A549 (cell line): ENCODE measurements at regions not wholly inside any gene's neighbourhood (a gene's known extent, or its start where the extent isn't known, plus 50 kb on each side); places are given as distances from the start of the nearest gene placed in this dataset.

Experiments
- ATAC-seq, 2 experiments: fragments of 200-7000 bp in 1 of 2; fragments of >200 bp in 1 of 2; cut with Nextera tagmentation in 1 of 2; cut with Tn5 transposase in 1 of 2; 3 replicates each; pipeline versions ENCODE4 v1.8.0 to v1.9.1; 2018 to 2020; ENCODE audit warnings: mild to moderate bottlenecking in 1 of 2, moderate library complexity in 1 of 2
- CTCF ChIA-PET: fragments of 300-600 bp; sonication (Branson Sonifier 250); formaldehyde crosslinking; extraction: SDS; loops from one replicate; lab custom pipeline; 2021; ENCODE audit warnings: antibody characterized with exemption, inconsistent platforms; lab: Yijun Ruan, JAX
- POLR2A ChIA-PET: fragments of 350-600 bp; formaldehyde crosslinking; extraction: SDS; loops from one replicate; lab custom pipeline; 2021; ENCODE audit warnings: antibody characterized with exemption, inconsistent platforms; lab: Yijun Ruan, JAX
- DNase-seq, 2 experiments: peaks; one replicate each; pipeline versions ENCODE4 v3.0.0 to v3.0.0-alpha.2; 2011 to 2016; ENCODE audit warnings: low read depth in 1 of 2, low spot score in 1 of 2
- FAIRE-seq: peaks from 2 replicates; lab custom pipeline; 2011; peaks lifted over from hg19 to GRCh38; lab: Jason Lieb, UNC
- H3K27ac ChIP-seq, 2 experiments: fragments of >200 bp; sonication (Bioruptor Twin); formaldehyde crosslinking; 3 replicates each; pipeline ENCODE4 v1.5.1; 2016 to 2017
- H3K4me1 ChIP-seq: fragments of >200 bp; sonication (Bioruptor Twin); formaldehyde crosslinking; 3 replicates; pipeline ENCODE4 v1.6.1; 2016
- H3K4me2 ChIP-seq: fragments of >200 bp; sonication (Bioruptor Twin); formaldehyde crosslinking; 3 replicates; pipeline ENCODE4 v1.6.1; 2016
- H3K4me3 ChIP-seq: fragments of >200 bp; sonication (Bioruptor Twin); formaldehyde crosslinking; 3 replicates; pipeline ENCODE4 v1.5.1; 2016
- H3K9me3 ChIP-seq: fragments of >200 bp; sonication (Bioruptor Twin); formaldehyde crosslinking; 3 replicates; pipeline ENCODE4 v1.6.1; 2016
- BCL3 ChIP-seq: fragments of >200 bp; sonication (Bioruptor Twin); formaldehyde crosslinking; IDR thresholded peaks from 3 replicates; pipeline ENCODE4 v1.6.1; 2016
- BHLHE40 ChIP-seq: IDR thresholded peaks from 2 replicates; pipeline ENCODE4 v1.6.1; 2012; ENCODE audit warnings: low read depth, low read length, inconsistent platforms
- CBX8 ChIP-seq: fragments of 200-600 bp; sonication (generic); IDR thresholded peaks from 2 replicates; pipeline ENCODE4 v1.6.1; 2016
- CEBPB ChIP-seq, 2 experiments: fragments of >200 bp in 1 of 2; sonication (Bioruptor Twin) in 1 of 2; formaldehyde crosslinking in 1 of 2; IDR thresholded peaks; 2 replicates each; pipeline ENCODE4 v1.6.1; 2012 to 2016
- CHD4 ChIP-seq: fragments of 200-600 bp; sonication (generic); IDR thresholded peaks from 2 replicates; pipeline ENCODE4 v1.6.1; 2016; ENCODE audit warnings: antibody characterized with exemption, mild to moderate bottlenecking, borderline replicate concordance
- EHMT2 ChIP-seq: fragments of 200-600 bp; sonication (generic); IDR thresholded peaks from 2 replicates; pipeline ENCODE4 v1.6.1; 2016; ENCODE audit warnings: antibody characterized with exemption, low read depth, mild to moderate bottlenecking, moderate library complexity
- EP300 ChIP-seq, 2 experiments: fragments of >200 bp; sonication (Bioruptor Twin); formaldehyde crosslinking; IDR thresholded peaks; 2 replicates in 1 of 2; 3 replicates in 1 of 2; pipeline ENCODE4 v1.6.1; 2016 to 2017
- FOXS1 ChIP-seq: fragments of 250-450 bp; sonication (Bioruptor Pico); IDR thresholded peaks from 2 replicates; pipeline ENCODE4 v1.5.0; 2020; ENCODE audit warnings: mild to moderate bottlenecking, moderate library complexity
- HEYL ChIP-seq: fragments of 250-450 bp; sonication (Bioruptor Pico); IDR thresholded peaks from 2 replicates; pipeline ENCODE4 v1.8.0; 2021; ENCODE audit warnings: mild to moderate bottlenecking, moderate library complexity
- HOXB13 ChIP-seq: fragments of 250-450 bp; sonication (Bioruptor Pico); IDR thresholded peaks from 2 replicates; pipeline ENCODE4 v1.5.0; 2020; ENCODE audit warnings: low read depth, mild to moderate bottlenecking, moderate library complexity
- HOXB5 ChIP-seq: fragments of 250-450 bp; sonication (Bioruptor Pico); IDR thresholded peaks from 2 replicates; pipeline ENCODE4 v1.5.0; 2020; ENCODE audit warnings: mild to moderate bottlenecking, moderate library complexity
- JUN ChIP-seq, 2 experiments: fragments of >200 bp; sonication (Bioruptor Twin); formaldehyde crosslinking; IDR thresholded peaks; 2 replicates in 1 of 2; 3 replicates in 1 of 2; pipeline ENCODE4 v1.6.1; 2016 to 2017
- KDM1A ChIP-seq: fragments of 200-600 bp; sonication (generic); IDR thresholded peaks from 2 replicates; pipeline ENCODE4 v1.6.1; 2016; ENCODE audit warnings: low read depth, mild to moderate bottlenecking
- MAZ ChIP-seq: fragments of 150-350 bp; IDR thresholded peaks from 2 replicates; pipeline ENCODE4 v1.6.1; 2014; ENCODE audit warnings: antibody characterized with exemption, low read depth, low read length, borderline replicate concordance
- NR3C1 ChIP-seq: fragments of >200 bp; sonication (Bioruptor Twin); formaldehyde crosslinking; IDR thresholded peaks from 3 replicates; pipeline ENCODE4 v1.6.1; 2017
- POLR2A ChIP-seq: IDR thresholded peaks from 2 replicates; pipeline ENCODE4 v1.6.1; 2012; ENCODE audit warnings: mild to moderate bottlenecking, low read length
- REST ChIP-seq: fragments of 200-600 bp; sonication (generic); IDR thresholded peaks from 2 replicates; pipeline ENCODE4 v1.6.1; 2016; ENCODE audit warnings: antibody characterized with exemption, mild to moderate bottlenecking, moderate library complexity
- RFX5 ChIP-seq: fragments of 450-650 bp; IDR thresholded peaks from 2 replicates; pipeline ENCODE4 v1.7.1; 2014; ENCODE audit warnings: antibody characterized with exemption, mild to moderate bottlenecking, moderate library complexity
- RNF2 ChIP-seq: fragments of 200-600 bp; sonication (generic); IDR thresholded peaks from 2 replicates; pipeline ENCODE4 v1.6.1; 2016; ENCODE audit warnings: low read depth, mild to moderate bottlenecking, antibody characterized with exemption, moderate library complexity, borderline replicate concordance
- SMC3 ChIP-seq: fragments of >200 bp; sonication (Bioruptor Twin); formaldehyde crosslinking; IDR thresholded peaks from 3 replicates; pipeline ENCODE4 v1.6.1; 2018; ENCODE audit warnings: inconsistent platforms
- SREBF2 ChIP-seq: fragments of 450-650 bp; IDR thresholded peaks from 2 replicates; pipeline ENCODE4 v1.6.1; 2014; ENCODE audit warnings: mild to moderate bottlenecking, moderate library complexity
- USF2 ChIP-seq: fragments of 450-650 bp; IDR thresholded peaks from 2 replicates; pipeline ENCODE4 v1.6.1; 2014; ENCODE audit warnings: antibody characterized with exemption
- ZC3H11A ChIP-seq: fragments of 450-650 bp; IDR thresholded peaks from 2 replicates; pipeline ENCODE4 v1.6.1; 2014; ENCODE audit warnings: antibody characterized with exemption, mild to moderate bottlenecking
- ZNF302 ChIP-seq: fragments of 250-450 bp; sonication (Bioruptor Pico); IDR thresholded peaks from 2 replicates; pipeline ENCODE4 v1.9.0; 2021; ENCODE audit warnings: inconsistent platforms, mild to moderate bottlenecking, moderate library complexity
- WGBS: methylation state at CpG from one replicate; pipeline ENCODE4 v1.1.6; 2017; ENCODE audit errors: missing lambda C conversion rate; 5-methylcytosine and 5-hydroxymethylcytosine counted together

- POLR2A ChIA-PET, result no interaction called here
- no peak for ATAC-seq
These were observed 341.8 kb downstream of the ICE1 start for GRCh38 chr5:5764246-5764645.

GRCh38 chr5:5756762-5757161 is 334.3 kb downstream of the ICE1 start:
- no peaks in the 10 kb centered on the region for H3K9me3 ChIP-seq
- no peak overlapping the region for H3K4me2 ChIP-seq
- no peak overlapping the region for H3K4me3 ChIP-seq
- H3K27ac ChIP-seq, result no peak overlapping the region
- WGBS, result 0% methylated on average over 2 of the region's 2 CpGs
- CTCF ChIA-PET, result no interaction called here
- FAIRE-seq (no peak), DNase-seq (no peak), ATAC-seq (no peak)
- TF ChIP-seq HOXB13 (CRISPR knock-in tag) (no peak), CHD4 (no peak), USF2 (no peak), BCL3 (no peak), HOXB5 (CRISPR knock-in tag) (no peak), MAZ (no peak), POLR2A (no peak), HEYL (no peak), SMC3 (no peak), JUN (IDR thresholded peaks at IDR 0.05) (no peak), ZC3H11A (no peak), SREBF2 (no peak), REST (no peak), RFX5 (no peak), FOXS1 (CRISPR knock-in tag) (no peak), BHLHE40 (no peak), RNF2 (no peak), KDM1A (no peak), EP300 (IDR thresholded peaks at IDR 0.05) (no peak)
- no peaks in the 10 kb centered on the region for H3K4me1 ChIP-seq
- POLR2A ChIA-PET, result no interaction called here

More at GRCh38 chr5:5764246-5764645, 341.8 kb downstream of the ICE1 start:
- no peak for FAIRE-seq
- Histone ChIP-seq H3K4me1 (no peaks in the 10 kb centered on the region), H3K4me3 (no peak overlapping the region), H3K9me3 (no peaks in the 10 kb centered on the region), H3K4me2 (no peak overlapping the region), H3K27ac (no peak overlapping the region)
- CTCF ChIA-PET, result no interaction called here
- WGBS, result 5% methylated on average over 4 of the region's 4 CpGs
- TF ChIP-seq BCL3, result no peak
- no peak for TF ChIP-seq NR3C1
- TF ChIP-seq CBX8, result no peak
- no peak for TF ChIP-seq ZNF302
- no peak for TF ChIP-seq EHMT2
- TF ChIP-seq CEBPB (IDR thresholded peaks at IDR 0.05), result no peak
- no peak for TF ChIP-seq ZC3H11A
- no peak for DNase-seq
